Uterus (tissue), 3 donors: ENCODE measurements at regions not wholly inside any gene's neighbourhood (a gene's known extent, or its start where the extent isn't known, plus 50 kb on each side); places are given as distances from the start of the nearest gene placed in this dataset.
A peak's percentile ranks its signal among the peaks of the same experiment; 100 is the strongest.

Source experiments
- DNase-seq, 2 donors: peaks; one replicate each; pipeline ENCODE4 v3.0.0-alpha.2; 2019 to 2020
- H3K27ac ChIP-seq, 2 donors: fragments of 200-600 bp; sonication (generic); 1 replicate in 1 of 2; 2 replicates in 1 of 2; pipeline ENCODE4 v1.5.1; 2016 to 2018
- H3K27me3 ChIP-seq, 2 donors: fragments of 200-600 bp; sonication (generic); one replicate each; pipeline ENCODE4 v1.5.1; 2018 to 2019; ENCODE audit warnings: control low read depth in 1 of 2
- H3K36me3 ChIP-seq, 2 donors: fragments of 200-600 bp; sonication (generic); one replicate each; pipeline ENCODE4 v1.5.1; 2019; ENCODE audit warnings: control low read depth in 1 of 2
- H3K4me1 ChIP-seq, 2 donors: fragments of 200-600 bp; sonication (generic); one replicate each; pipeline ENCODE4 v1.5.1; 2018 to 2019; ENCODE audit warnings: control low read depth in 1 of 2
- H3K4me3 ChIP-seq, 2 donors: fragments of 200-600 bp; sonication (generic); 1 replicate in 1 of 2; 2 replicates in 1 of 2; pipeline ENCODE4 v1.5.1; 2018 to 2019; ENCODE audit warnings: mild to moderate bottlenecking in 1 of 2
- H3K9me3 ChIP-seq, 2 donors: fragments of 200-600 bp; sonication (generic); one replicate each; pipeline ENCODE4 v1.5.1; 2019; ENCODE audit warnings: control low read depth in 1 of 2
- CTCF ChIP-seq, 4 experiments: fragments of 200-600 bp in 2 of 4; fragments of 450-650 bp in 2 of 4; sonication (generic) in 2 of 4; IDR thresholded peaks; one replicate each; pipeline ENCODE4 v1.5.1; 2016 to 2019; ENCODE audit warnings: antibody characterized with exemption in 4 of 4, mild to moderate bottlenecking in 2 of 4, moderate library complexity in 1 of 4
- POLR2A ChIP-seq, 2 donors: fragments of 450-650 bp; IDR thresholded peaks; one replicate each; pipeline ENCODE4 v1.6.1; 2016; ENCODE audit warnings: antibody characterized with exemption in 2 of 2, mild to moderate bottlenecking in 1 of 2, moderate library complexity in 1 of 2
- intact Hi-C: fragments of 100-400 bp; cut with DNase I; formaldehyde crosslinking; loops from one replicate; pipeline ENCODE4 v1.15.1; 2023; ENCODE audit warnings: low total_unique reads
- donor health status: DM: yes; HTN: yes; CAD: no.

- Histone ChIP-seq H3K4me1 (no peaks in the 10 kb centered on the region), H3K9me3 (no peaks in the 10 kb centered on the region), H3K27ac (no peak overlapping the region), H3K36me3 (no peaks in the 10 kb centered on the region), H3K4me3 (no peak overlapping the region), H3K27me3 (no peaks in the 10 kb centered on the region)
- intact Hi-C loops = no loop called here
- TF ChIP-seq CTCF (IDR thresholded peaks at IDR 0.05) = no peak
- no peak for TF ChIP-seq POLR2A (IDR thresholded peaks at IDR 0.05)
- no peak for DNase-seq
Observed at GRCh38 chr4:112931001-112931400, 118.5 kb upstream of the ANK2 start.

GRCh38 chr4:112933790-112934189 is 115.7 kb upstream of the ANK2 start:
- H3K27me3 ChIP-seq = no peaks in the 10 kb centered on the region
- no peak for DNase-seq
- H3K4me1 ChIP-seq = no peaks in the 10 kb centered on the region
- no peak overlapping the region for H3K4me3 ChIP-seq
- TF ChIP-seq POLR2A (IDR thresholded peaks at IDR 0.05) (no peak), CTCF (IDR thresholded peaks at IDR 0.05) (no peak)
- no peaks in the 10 kb centered on the region for H3K9me3 ChIP-seq
- intact Hi-C loops = no loop called here
- no peaks in the 10 kb centered on the region for H3K36me3 ChIP-seq
- peak overlapping the region in 1 of 2 donors; percentile 3 for H3K27ac ChIP-seq

- no peak for DNase-seq
- no peak overlapping the region for H3K4me3 ChIP-seq
- intact Hi-C loops = no loop called here
- peak overlapping the region in 1 of 2 donors; percentile 26 for H3K27ac ChIP-seq
- H3K27me3 ChIP-seq = no peaks in the 10 kb centered on the region
- H3K4me1 ChIP-seq = no peaks in the 10 kb centered on the region
- TF ChIP-seq POLR2A (IDR thresholded peaks at IDR 0.05) (no peak), CTCF (IDR thresholded peaks at IDR 0.05) (peak; percentile 67 to 78 (median 72))
- no peaks in the 10 kb centered on the region for H3K9me3 ChIP-seq
- no peaks in the 10 kb centered on the region for H3K36me3 ChIP-seq
Observed at GRCh38 chr4:112938461-112939058, 110.9 kb upstream of the ANK2 start.

GRCh38 chr4:112939901-112940300 is 109.6 kb upstream of the ANK2 start:
- H3K27ac ChIP-seq = no peak overlapping the region
- no peaks in the 10 kb centered on the region for H3K4me1 ChIP-seq
- H3K9me3 ChIP-seq = no peaks in the 10 kb centered on the region
- DNase-seq = no peak
- H3K27me3 ChIP-seq = no peaks in the 10 kb centered on the region
- H3K4me3 ChIP-seq = no peak overlapping the region
- TF ChIP-seq POLR2A (IDR thresholded peaks at IDR 0.05) (no peak), CTCF (IDR thresholded peaks at IDR 0.05) (no peak)
- no peaks in the 10 kb centered on the region for H3K36me3 ChIP-seq
- intact Hi-C loops = no loop called here

- TF ChIP-seq POLR2A (IDR thresholded peaks at IDR 0.05) = no peak
- no peak for TF ChIP-seq CTCF (IDR thresholded peaks at IDR 0.05)
- no peak overlapping the region for H3K27ac ChIP-seq
- DNase-seq = no peak
- intact Hi-C loops = no loop called here
- H3K4me3 ChIP-seq = no peak overlapping the region
- no peaks in the 10 kb centered on the region for H3K4me1 ChIP-seq
- no peaks in the 10 kb centered on the region for H3K9me3 ChIP-seq
- no peaks in the 10 kb centered on the region for H3K27me3 ChIP-seq
- no peaks in the 10 kb centered on the region for H3K36me3 ChIP-seq
Observed at GRCh38 chr4:112940336-112940735, 109.1 kb upstream of the ANK2 start.
